HG03520 (cell line): ENCODE measurements at regions not wholly inside any gene's neighbourhood (a gene's known extent, or its start where the extent isn't known, plus 50 kb on each side); places are given as distances from the start of the nearest gene placed in this dataset.

Source experiments
- ATAC-seq: cut with Tn5 transposase; IDR thresholded peaks from one replicate; pipeline ENCODE4 v1.9.1; 2021; ENCODE audit warnings: mild to moderate bottlenecking, moderate library complexity; ENCODE audit not compliant: unreplicated experiment

GRCh38 chr21:38691631-38692030, 114.1 kb upstream of the ETS2 start:
- ATAC-seq = no peak

- no peak for ATAC-seq
Measured at GRCh38 chr21:38696579-38696978, 109.2 kb upstream of the ETS2 start.

GRCh38 chr21:38699048-38699447, 106.7 kb upstream of the ETS2 start:
- ATAC-seq = no peak

GRCh38 chr21:38702196-38702595, 103.5 kb upstream of the ETS2 start:
- ATAC-seq = no peak

GRCh38 chr21:38709876-38710275, 95.9 kb upstream of the ETS2 start:
- ATAC-seq = no peak

- no peak for ATAC-seq
Measured at GRCh38 chr21:38712071-38712470, 93.7 kb upstream of the ETS2 start.

- no peak for ATAC-seq
Measured at GRCh38 chr21:38712664-38713063, 93.1 kb upstream of the ETS2 start.

GRCh38 chr21:38714039-38714817, 91.5 kb upstream of the ETS2 start:
- ATAC-seq = no peak

- ATAC-seq = no peak
Measured at GRCh38 chr21:38714999-38715398, 90.7 kb upstream of the ETS2 start.

GRCh38 chr21:38716088-38716487, 89.6 kb upstream of the ETS2 start:
- no peak for ATAC-seq

GRCh38 chr21:38716942-38717341, 88.8 kb upstream of the ETS2 start:
- ATAC-seq = no peak

GRCh38 chr21:38718481-38718880, 87.2 kb upstream of the ETS2 start:
- no peak for ATAC-seq

GRCh38 chr21:38720074-38720473, 85.7 kb upstream of the ETS2 start:
- ATAC-seq = no peak

GRCh38 chr21:38721055-38721454, 84.7 kb upstream of the ETS2 start:
- ATAC-seq = no peak

- ATAC-seq = no peak
Measured at GRCh38 chr21:38721958-38722357, 83.8 kb upstream of the ETS2 start.

GRCh38 chr21:38725196-38726157, 80.3 kb upstream of the ETS2 start:
- no peak for ATAC-seq

GRCh38 chr21:38726482-38726881, 79.2 kb upstream of the ETS2 start:
- no peak for ATAC-seq

- ATAC-seq = no peak
Measured at GRCh38 chr21:38729291-38729690, 76.4 kb upstream of the ETS2 start.

- ATAC-seq = no peak
Measured at GRCh38 chr21:38729754-38730379, 75.9 kb upstream of the ETS2 start.

- no peak for ATAC-seq
Measured at GRCh38 chr21:38733972-38734546, 71.7 kb upstream of the ETS2 start.
